ENCODE measurements at regions not wholly inside any gene's neighbourhood (a gene's known extent, or its start where the extent isn't known, plus 50 kb on each side); places are given as distances from the start of the nearest gene placed in this dataset.

GRCh38 chr5:110324876-110325275 lies 401.6 kb downstream of the TMEM232 start:
- no peak for DNase-seq

- DNase-seq, result no peak
These were observed 396.4 kb downstream of the TMEM232 start for GRCh38 chr5:110329955-110330525.

GRCh38 chr5:110333384-110333783 lies 393.1 kb downstream of the TMEM232 start:
- DNase-seq, result no peak

- no peak for DNase-seq
These were observed 391.0 kb downstream of the TMEM232 start for GRCh38 chr5:110335361-110336066.

- no peak for DNase-seq
These were observed 388.0 kb downstream of the TMEM232 start for GRCh38 chr5:110338341-110339083.

- no peak for DNase-seq
These were observed 387.1 kb downstream of the TMEM232 start for GRCh38 chr5:110339399-110339798.

GRCh38 chr5:110341836-110342235 lies 384.6 kb downstream of the TMEM232 start:
- no peak for DNase-seq

- DNase-seq, result no peak
These were observed 383.8 kb downstream of the TMEM232 start for GRCh38 chr5:110342683-110343082.

- no peak for DNase-seq
These were observed 382.9 kb downstream of the TMEM232 start for GRCh38 chr5:110343616-110344015.

- DNase-seq, result no peak
These were observed 380.8 kb downstream of the TMEM232 start for GRCh38 chr5:110345623-110346022.

- no peak for DNase-seq
These were observed 379.5 kb downstream of the TMEM232 start for GRCh38 chr5:110346893-110347358.

- no peak for DNase-seq
These were observed 378.7 kb downstream of the TMEM232 start for GRCh38 chr5:110347781-110348180.

GRCh38 chr5:110351430-110351829 lies 375.0 kb downstream of the TMEM232 start:
- no peak for DNase-seq

GRCh38 chr5:110354311-110354710 lies 372.2 kb downstream of the TMEM232 start:
- DNase-seq, result no peak

GRCh38 chr5:110354915-110355644 lies 371.4 kb downstream of the TMEM232 start:
- DNase-seq, result no peak

- no peak for DNase-seq
These were observed 369.8 kb downstream of the TMEM232 start for GRCh38 chr5:110356677-110357076.

GRCh38 chr5:110359221-110359620 lies 367.2 kb downstream of the TMEM232 start:
- no peak for DNase-seq

GRCh38 chr5:110361471-110361870 lies 365.0 kb downstream of the TMEM232 start:
- no peak for DNase-seq

- DNase-seq, result no peak
These were observed 364.2 kb downstream of the TMEM232 start for GRCh38 chr5:110362261-110362660.

GRCh38 chr5:110366716-110367115 lies 359.8 kb downstream of the TMEM232 start:
- no peak for DNase-seq
